Left renal pelvis (tissue), 4 donors: ENCODE measurements at regions not wholly inside any gene's neighbourhood (a gene's known extent, or its start where the extent isn't known, plus 50 kb on each side); places are given as distances from the start of the nearest gene placed in this dataset.
"Not testable (repeated sequence)": the region's sequence is repeated elsewhere in the genome, so short reads cannot be mapped to it uniquely, and the experiment has no call there.

Source experiments
- DNase-seq, 4 donors: peaks; one replicate each; pipeline ENCODE4 v3.0.0-alpha.2; 2013; ENCODE audit warnings: low read depth in 4 of 4, low spot score in 3 of 4

GRCh38 chr7:15143936-15144335, 241.4 kb upstream of the DGKB start:
- DNase-seq = no peak

- no peak for DNase-seq
Measured at GRCh38 chr7:15143121-15143520, 240.6 kb upstream of the DGKB start.

- DNase-seq = no peak
Measured at GRCh38 chr7:15140431-15140830, 237.9 kb upstream of the DGKB start.

GRCh38 chr7:15131661-15132060, 229.1 kb upstream of the DGKB start:
- DNase-seq = no peak

- no peak for DNase-seq
Measured at GRCh38 chr7:15130666-15131541, 228.4 kb upstream of the DGKB start.

- no peak for DNase-seq
Measured at GRCh38 chr7:15128716-15129115, 226.2 kb upstream of the DGKB start.

GRCh38 chr7:15126653-15127052, 224.1 kb upstream of the DGKB start:
- not testable (repeated sequence) for DNase-seq

- DNase-seq = no peak
Measured at GRCh38 chr7:15123901-15124300, 221.3 kb upstream of the DGKB start.

GRCh38 chr7:15113752-15114151, 211.2 kb upstream of the DGKB start:
- no peak for DNase-seq

GRCh38 chr7:15105711-15106110, 203.2 kb upstream of the DGKB start:
- no peak for DNase-seq

- peak in 3 of 4 donors; percentile 9 to 23 (median 22) for DNase-seq
Measured at GRCh38 chr7:15104411-15105092, 202.0 kb upstream of the DGKB start.

- no peak for DNase-seq
Measured at GRCh38 chr7:15099074-15099473, 196.5 kb upstream of the DGKB start.

- no peak for DNase-seq
Measured at GRCh38 chr7:15096853-15097252, 194.3 kb upstream of the DGKB start.

- DNase-seq = no peak
Measured at GRCh38 chr7:15094989-15095388, 192.4 kb upstream of the DGKB start.

- no peak for DNase-seq
Measured at GRCh38 chr7:15087771-15088170, 185.2 kb upstream of the DGKB start.

GRCh38 chr7:15086862-15087261, 184.3 kb upstream of the DGKB start:
- no peak for DNase-seq

GRCh38 chr7:15086131-15086611, 183.6 kb upstream of the DGKB start:
- no peak for DNase-seq

GRCh38 chr7:15085366-15085765, 182.8 kb upstream of the DGKB start:
- DNase-seq = no peak

- no peak for DNase-seq
Measured at GRCh38 chr7:15084368-15084767, 181.8 kb upstream of the DGKB start.

- no peak for DNase-seq
Measured at GRCh38 chr7:15081891-15082290, 179.3 kb upstream of the DGKB start.

GRCh38 chr7:15073301-15073700, 170.8 kb upstream of the DGKB start:
- DNase-seq = no peak

- no peak for DNase-seq
Measured at GRCh38 chr7:15068324-15068723, 165.8 kb upstream of the DGKB start.
